Astrocyte (in vitro differentiated cells and primary cell): ENCODE measurements at regions not wholly inside any gene's neighbourhood (a gene's known extent, or its start where the extent isn't known, plus 50 kb on each side); places are given as distances from the start of the nearest gene placed in this dataset.

ENCODE experiments used
- CTCF ChIP-seq: IDR thresholded peaks from 2 replicates; pipeline ENCODE4 v1.5.1; 2011; ENCODE audit warnings: low read depth, mild to moderate bottlenecking, inconsistent platforms, low read length, moderate library complexity; ENCODE audit not compliant: insufficient read depth
- EZH2 ChIP-seq: IDR thresholded peaks from 2 replicates; pipeline ENCODE4 v1.6.1; 2012; ENCODE audit warnings: mild to moderate bottlenecking, low read length, inconsistent platforms; ENCODE audit not compliant: insufficient read depth

DNA sequence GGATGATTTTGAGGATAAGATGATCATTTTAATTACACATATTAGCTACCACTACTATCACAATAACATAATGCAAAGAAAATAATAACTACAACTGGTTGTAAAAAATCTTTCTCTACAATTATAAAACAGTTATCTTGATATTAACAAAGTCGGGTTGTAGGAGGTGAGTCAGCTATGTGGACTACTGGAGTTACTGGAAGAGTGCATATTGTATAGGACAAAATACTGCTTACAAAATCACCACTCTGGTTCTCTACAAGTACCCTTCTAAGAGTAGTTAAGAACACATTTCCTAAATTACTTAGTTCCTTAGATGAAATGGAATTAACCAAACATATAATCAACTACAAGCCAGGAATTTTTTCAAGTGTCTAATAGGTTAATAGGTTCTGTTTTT lies 74.1 kb downstream of the HYCC1 start:
- TF ChIP-seq CTCF: no peak
- TF ChIP-seq EZH2: no peak
